ENCODE measurements at regions not wholly inside any gene's neighbourhood (a gene's known extent, or its start where the extent isn't known, plus 50 kb on each side); places are given as distances from the start of the nearest gene placed in this dataset.

DNA sequence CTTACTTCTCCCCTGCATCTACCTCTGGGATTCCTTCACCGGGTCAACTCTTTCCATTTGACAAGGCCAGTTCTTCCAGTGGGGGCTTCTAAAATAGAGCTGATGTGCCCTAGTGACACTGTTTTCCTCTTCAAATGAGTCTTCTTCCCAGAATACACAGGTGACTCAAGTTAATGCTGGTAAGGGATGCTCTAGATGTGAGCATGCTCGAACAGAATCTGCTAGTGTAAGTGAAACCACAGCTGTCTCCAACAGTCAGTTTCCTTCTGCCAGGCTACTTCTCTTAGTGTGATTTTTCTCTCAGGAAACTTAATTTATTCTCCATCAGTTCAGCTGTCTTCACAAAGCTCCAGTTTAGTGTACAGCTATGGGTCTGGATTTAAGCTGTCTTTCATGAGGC, 194.9 kb upstream of the C1orf87 start:
- no peaks in the 10 kb centered on the region for H4K20me1 ChIP-seq (ENCODE audit: insufficient read depth, low read length)
- Mint-ChIP-seq H3K4me3 (no peak overlapping the region), H3K27me3 (ENCODE audit: low read depth in 3 of 3) (peaks cover 0 to 2% (median 0%) of the 10 kb centered on the region in 3 donors), H3K9me3 (peaks cover 0 to 6% (median 2%) of the 10 kb centered on the region in 7 donors), H3K27ac (no peak overlapping the region), H3K4me1 (no peaks in the 10 kb centered on the region), H3K36me3 (no peaks in the 10 kb centered on the region)
- H3K4me3 ChIP-seq (replicated peaks in 1 of 3; ENCODE audit: low read depth in 2 of 3, low read length in 3 of 3) = no peak overlapping the region
- no peak overlapping the region for H2AFZ ChIP-seq (ENCODE audit: insufficient read depth, low read depth, low read length, poor library complexity, severe bottlenecking)
- no peaks in the 10 kb centered on the region for H3K79me2 ChIP-seq (ENCODE audit: insufficient read depth, low read length)
- no peak overlapping the region for H3K4me2 ChIP-seq (replicated peaks; ENCODE audit: extremely low read depth, low read length, poor library complexity, severe bottlenecking)
- no peaks in the 10 kb centered on the region for H3K27me3 ChIP-seq (ENCODE audit: control insufficient read depth in 2 of 2, insufficient read depth in 2 of 2, low read length in 2 of 2)
- intact Hi-C loops (cut with micrococcal nuclease) = no loop called here
- H3K36me3 ChIP-seq (replicated peaks in 1 of 2; ENCODE audit: control insufficient read depth in 1 of 2, insufficient read depth in 2 of 2, low read length in 2 of 2) = no peaks in the 10 kb centered on the region
- H3K9me3 ChIP-seq (replicated peaks in 1 of 2; ENCODE audit: control insufficient read depth in 1 of 2, insufficient read depth in 1 of 2, low read length in 2 of 2) = no peaks in the 10 kb centered on the region
- no peaks in the 10 kb centered on the region for H3K4me1 ChIP-seq (ENCODE audit: control insufficient read depth in 1 of 2, insufficient read depth in 2 of 2, low read length in 2 of 2)
- no peak for DNase-seq
- TF ChIP-seq, protein P1, sequence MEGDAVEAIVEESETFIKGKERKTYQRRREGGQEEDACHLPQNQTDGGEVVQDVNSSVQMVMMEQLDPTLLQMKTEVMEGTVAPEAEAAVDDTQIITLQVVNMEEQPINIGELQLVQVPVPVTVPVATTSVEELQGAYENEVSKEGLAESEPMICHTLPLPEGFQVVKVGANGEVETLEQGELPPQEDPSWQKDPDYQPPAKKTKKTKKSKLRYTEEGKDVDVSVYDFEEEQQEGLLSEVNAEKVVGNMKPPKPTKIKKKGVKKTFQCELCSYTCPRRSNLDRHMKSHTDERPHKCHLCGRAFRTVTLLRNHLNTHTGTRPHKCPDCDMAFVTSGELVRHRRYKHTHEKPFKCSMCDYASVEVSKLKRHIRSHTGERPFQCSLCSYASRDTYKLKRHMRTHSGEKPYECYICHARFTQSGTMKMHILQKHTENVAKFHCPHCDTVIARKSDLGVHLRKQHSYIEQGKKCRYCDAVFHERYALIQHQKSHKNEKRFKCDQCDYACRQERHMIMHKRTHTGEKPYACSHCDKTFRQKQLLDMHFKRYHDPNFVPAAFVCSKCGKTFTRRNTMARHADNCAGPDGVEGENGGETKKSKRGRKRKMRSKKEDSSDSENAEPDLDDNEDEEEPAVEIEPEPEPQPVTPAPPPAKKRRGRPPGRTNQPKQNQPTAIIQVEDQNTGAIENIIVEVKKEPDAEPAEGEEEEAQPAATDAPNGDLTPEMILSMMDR (IDR thresholded peaks at IDR 0.05) = no peak
- H3K27ac ChIP-seq (ENCODE audit: low read depth in 1 of 2, low read length in 2 of 2) = no peak overlapping the region
- H3K9ac ChIP-seq (ENCODE audit: insufficient read depth, low read length, poor library complexity, severe bottlenecking) = no peak overlapping the region
- 100% methylated on average over 1 of the region's 2 CpGs for whole genome bisulfite sequencing (ENCODE audit: insufficient coverage)

DNA sequence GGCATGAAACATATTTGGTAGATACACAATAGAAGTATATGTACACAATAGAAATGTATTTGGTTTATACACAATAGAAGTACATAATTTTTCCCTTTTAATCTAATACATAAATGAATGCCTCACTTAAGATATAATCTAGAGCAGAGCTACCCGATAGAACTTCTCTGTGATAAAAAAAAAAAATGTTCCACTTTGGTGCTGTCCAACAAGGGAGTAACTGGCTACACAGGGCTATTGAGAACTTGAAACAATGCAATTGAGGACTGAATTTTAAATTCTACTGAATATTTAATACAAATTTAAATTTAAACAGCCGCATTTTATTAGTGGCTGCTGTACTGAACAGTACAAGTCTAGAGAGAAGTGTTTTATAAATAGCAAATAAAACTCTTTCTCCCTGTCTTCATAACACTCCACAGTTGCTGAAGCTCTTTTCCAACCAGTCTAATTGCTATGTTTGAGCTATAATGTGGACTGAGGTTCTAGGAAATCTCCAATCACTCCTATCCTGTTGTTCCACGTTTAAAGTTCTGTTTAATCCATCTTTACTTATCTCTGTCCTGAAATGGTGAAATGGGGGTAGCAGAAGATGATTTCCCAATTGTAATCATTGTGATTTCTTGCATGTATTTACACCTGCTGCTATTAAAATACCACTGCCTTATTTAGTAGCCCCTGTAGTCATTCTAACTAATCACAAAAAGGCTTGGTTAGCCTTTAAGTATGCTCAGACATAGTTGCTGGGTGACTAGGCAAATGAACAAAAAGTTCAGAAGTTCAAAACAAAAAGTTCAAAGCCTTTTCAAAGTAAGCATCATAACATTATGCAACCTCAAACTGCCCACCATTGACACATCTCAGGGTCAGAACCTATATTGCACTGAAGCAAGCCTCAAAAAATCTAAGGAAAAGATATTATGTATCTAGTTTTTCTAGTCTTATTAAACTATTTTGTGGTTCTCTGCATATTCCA, 192.3 kb upstream of the C1orf87 start:
- no peak overlapping the region for H3K4me2 ChIP-seq (replicated peaks; ENCODE audit: extremely low read depth, low read length, poor library complexity, severe bottlenecking)
- no peaks in the 10 kb centered on the region for H3K4me1 Mint-ChIP-seq
- no peak overlapping the region for H3K27ac ChIP-seq (ENCODE audit: low read depth in 1 of 2, low read length in 2 of 2)
- H3K27me3 Mint-ChIP-seq (ENCODE audit: low read depth in 3 of 3) = peaks cover 0 to 2% (median 0%) of the 10 kb centered on the region in 3 donors
- H3K36me3 Mint-ChIP-seq = no peaks in the 10 kb centered on the region
- H3K4me1 ChIP-seq (ENCODE audit: control insufficient read depth in 1 of 2, insufficient read depth in 2 of 2, low read length in 2 of 2) = no peaks in the 10 kb centered on the region
- TF ChIP-seq, protein P1 (IDR thresholded peaks at IDR 0.05) = no peak
- H3K4me3 ChIP-seq (replicated peaks in 1 of 3; ENCODE audit: low read depth in 2 of 3, low read length in 3 of 3) = no peak overlapping the region
- no peak overlapping the region for H3K4me3 Mint-ChIP-seq
- H4K20me1 ChIP-seq (ENCODE audit: insufficient read depth, low read length) = no peaks in the 10 kb centered on the region
- DNase-seq = no peak
- H3K36me3 ChIP-seq (replicated peaks in 1 of 2; ENCODE audit: control insufficient read depth in 1 of 2, insufficient read depth in 2 of 2, low read length in 2 of 2) = no peaks in the 10 kb centered on the region
- H3K79me2 ChIP-seq (ENCODE audit: insufficient read depth, low read length) = no peaks in the 10 kb centered on the region
- H3K27ac Mint-ChIP-seq = no peak overlapping the region
- no peaks in the 10 kb centered on the region for H3K9me3 ChIP-seq (replicated peaks in 1 of 2; ENCODE audit: control insufficient read depth in 1 of 2, insufficient read depth in 1 of 2, low read length in 2 of 2)
- H3K9me3 Mint-ChIP-seq = peaks cover 0 to 6% (median 0%) of the 10 kb centered on the region in 7 donors
- intact Hi-C loops (cut with micrococcal nuclease) = no loop called here
- H3K27me3 ChIP-seq (ENCODE audit: control insufficient read depth in 2 of 2, insufficient read depth in 2 of 2, low read length in 2 of 2) = no peaks in the 10 kb centered on the region
- H3K9ac ChIP-seq (ENCODE audit: insufficient read depth, low read length, poor library complexity, severe bottlenecking) = no peak overlapping the region
- no CpG with 5 or more reads among the region's 3 CpGs for WGBS (ENCODE audit: insufficient coverage)
- no peak overlapping the region for H2AFZ ChIP-seq (ENCODE audit: insufficient read depth, low read depth, low read length, poor library complexity, severe bottlenecking)
